ENCODE measurements at regions not wholly inside any gene's neighbourhood (a gene's known extent, or its start where the extent isn't known, plus 50 kb on each side); places are given as distances from the start of the nearest gene placed in this dataset.

DNA sequence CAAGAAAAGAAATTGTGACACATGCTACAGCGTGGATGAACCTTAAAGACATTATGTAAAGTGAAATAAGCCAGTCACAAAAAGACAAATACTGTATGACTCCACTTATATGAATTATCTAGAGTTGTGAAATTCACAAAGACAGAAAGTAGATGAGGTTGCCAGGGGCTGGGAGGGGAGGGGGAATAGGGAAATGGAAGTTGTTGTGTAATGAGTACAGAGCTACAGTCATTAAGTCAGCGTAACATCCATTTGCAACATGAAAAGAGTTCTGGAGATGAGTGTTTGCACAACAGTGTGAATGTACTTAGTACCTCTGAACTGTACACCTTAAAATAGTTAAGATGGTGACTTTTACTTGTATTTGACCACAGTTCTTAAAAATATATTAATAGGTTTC is 112.1 kb upstream of the CDK1 start:
- DNase-seq (peak in 1 of 3 donors; percentile 19), ATAC-seq (no peak)
- Histone ChIP-seq H3K27me3 (ENCODE audit: control insufficient read depth, insufficient read depth) (no peaks in the 10 kb centered on the region), H3K9me3 (ENCODE audit: control insufficient read depth, low read length) (no peaks in the 10 kb centered on the region), H3K4me1 (ENCODE audit: control insufficient read depth, insufficient read depth, low read length) (no peaks in the 10 kb centered on the region), H3K4me3 (ENCODE audit: low read length) (no peak overlapping the region), H3K27ac (ENCODE audit: low read length) (no peak overlapping the region)
- 77% methylated on average over 2 of the region's 2 CpGs for WGBS
- intact Hi-C loops (cut with DNase I), result no loop called here

DNA sequence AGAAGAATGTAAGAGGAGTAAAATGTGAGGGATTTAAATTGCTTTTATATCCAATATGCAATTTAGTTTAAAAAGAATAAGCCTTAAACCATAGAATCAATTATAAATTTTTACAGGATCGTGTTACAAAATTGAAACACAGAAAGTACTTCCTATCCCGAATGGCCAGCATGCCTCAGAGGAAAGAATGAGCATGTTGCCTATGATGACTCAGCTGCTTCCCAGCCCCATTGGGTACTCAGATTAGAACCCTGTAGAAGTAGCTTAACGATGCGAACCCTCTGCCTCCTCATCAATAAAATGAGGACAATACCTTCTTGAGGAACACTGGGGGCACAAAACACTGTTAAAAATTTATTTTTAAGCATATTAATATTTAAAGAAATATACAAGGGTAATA is 113.4 kb upstream of the CDK1 start:
- Histone ChIP-seq H3K4me3 (ENCODE audit: low read length) (no peak overlapping the region), H3K27me3 (ENCODE audit: control insufficient read depth, insufficient read depth) (no peaks in the 10 kb centered on the region), H3K9me3 (ENCODE audit: control insufficient read depth, low read length) (no peaks in the 10 kb centered on the region), H3K27ac (ENCODE audit: low read length) (no peak overlapping the region), H3K4me1 (ENCODE audit: control insufficient read depth, insufficient read depth, low read length) (no peaks in the 10 kb centered on the region)
- intact Hi-C loops (cut with DNase I), result no loop called here
- DNase-seq (no peak), ATAC-seq (no peak)
- WGBS, result 48% methylated on average over 4 of the region's 4 CpGs

DNA sequence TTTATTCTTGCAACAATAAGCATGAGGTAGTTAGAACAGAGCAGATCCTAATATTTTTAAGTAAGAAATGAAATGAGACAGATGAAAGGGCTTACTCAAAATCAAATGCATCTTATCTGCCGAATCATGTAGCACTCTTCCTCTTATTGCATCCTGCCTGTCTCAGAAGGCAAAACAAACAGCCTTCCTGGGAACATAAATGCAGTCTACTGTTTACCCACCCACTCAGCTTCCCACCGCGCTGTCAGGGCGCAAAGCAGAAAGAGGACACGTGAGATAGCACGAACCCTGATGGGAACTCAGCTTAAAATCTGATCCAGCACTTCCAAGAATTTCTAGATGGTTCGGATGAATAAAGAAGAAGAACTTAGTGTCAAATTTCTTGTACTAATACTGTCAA is 114.4 kb upstream of the CDK1 start:
- Histone ChIP-seq H3K9me3 (ENCODE audit: control insufficient read depth, low read length) (no peaks in the 10 kb centered on the region), H3K27ac (ENCODE audit: low read length) (no peak overlapping the region), H3K27me3 (ENCODE audit: control insufficient read depth, insufficient read depth) (no peaks in the 10 kb centered on the region), H3K4me3 (ENCODE audit: low read length) (no peak overlapping the region), H3K4me1 (ENCODE audit: control insufficient read depth, insufficient read depth, low read length) (no peaks in the 10 kb centered on the region)
- intact Hi-C loops (cut with DNase I), result no loop called here
- WGBS, result 51% methylated on average over 7 of the region's 7 CpGs
- DNase-seq, result no peak
- ATAC-seq, result no peak

DNA sequence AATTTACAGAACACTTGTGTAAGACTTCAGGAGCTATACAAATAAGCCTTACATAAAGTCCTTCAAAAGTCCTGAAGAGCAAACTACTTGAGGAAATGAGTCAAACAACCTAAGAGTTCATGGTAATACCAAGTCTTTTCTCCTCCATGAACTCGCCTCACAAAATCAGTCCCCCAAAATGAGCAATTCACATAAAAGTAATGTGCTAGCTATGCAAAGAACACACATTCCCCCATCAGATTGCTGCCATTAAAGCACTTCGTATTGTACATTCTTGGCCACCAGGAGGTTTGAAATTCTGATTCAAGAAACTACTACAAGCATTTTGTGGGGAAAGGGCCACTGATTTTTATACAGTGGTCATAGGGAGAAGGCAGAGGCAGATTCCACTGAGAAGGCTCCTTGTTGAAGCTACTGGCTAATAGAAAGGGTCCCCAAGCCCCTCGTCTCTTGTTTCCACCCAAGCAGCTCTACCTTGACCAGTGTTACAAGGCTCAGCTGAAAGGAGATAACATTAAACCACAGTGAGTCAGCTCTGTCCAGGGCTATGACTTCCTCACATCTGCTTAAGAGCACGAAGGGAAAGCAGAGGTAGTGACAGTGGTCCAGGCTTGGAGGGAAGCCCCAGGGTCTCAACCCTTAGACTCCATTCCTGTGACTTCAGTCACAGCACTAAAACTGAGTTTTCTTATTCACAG is 115.2 kb upstream of the CDK1 start:
- Histone ChIP-seq H3K4me3 (ENCODE audit: low read length) (no peak overlapping the region), H3K4me1 (ENCODE audit: control insufficient read depth, insufficient read depth, low read length) (no peaks in the 10 kb centered on the region), H3K27ac (ENCODE audit: low read length) (no peak overlapping the region), H3K9me3 (ENCODE audit: control insufficient read depth, low read length) (no peaks in the 10 kb centered on the region), H3K27me3 (ENCODE audit: control insufficient read depth, insufficient read depth) (no peaks in the 10 kb centered on the region)
- ATAC-seq (no peak), DNase-seq (no peak)
- intact Hi-C loops (cut with DNase I), result no loop called here
- 74% methylated on average over 4 of the region's 4 CpGs for WGBS

DNA sequence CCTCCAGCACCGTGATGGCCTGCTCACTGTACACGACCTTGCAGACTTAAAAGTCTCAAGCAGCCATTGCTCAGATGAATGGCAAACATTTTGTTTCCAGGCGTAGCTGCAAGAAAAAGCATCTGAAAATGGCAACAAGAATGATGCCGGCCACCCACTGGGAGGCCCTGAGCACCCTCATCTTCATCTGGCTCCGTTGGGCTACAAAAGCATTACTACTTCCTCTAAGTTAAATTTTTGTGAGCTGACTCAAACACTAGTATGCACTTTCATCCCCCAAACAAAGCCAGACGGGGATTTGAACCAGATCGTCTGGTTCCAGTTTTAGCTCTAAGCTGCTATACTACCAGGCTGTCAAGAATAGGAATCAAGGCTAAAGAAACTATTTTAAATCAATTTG is 116.6 kb upstream of the CDK1 start:
- intact Hi-C loops (cut with DNase I), result no loop called here
- Histone ChIP-seq H3K27ac (ENCODE audit: low read length) (no peak overlapping the region), H3K9me3 (ENCODE audit: control insufficient read depth, low read length) (no peaks in the 10 kb centered on the region), H3K4me3 (ENCODE audit: low read length) (no peak overlapping the region), H3K4me1 (ENCODE audit: control insufficient read depth, insufficient read depth, low read length) (no peaks in the 10 kb centered on the region), H3K27me3 (ENCODE audit: control insufficient read depth, insufficient read depth) (no peaks in the 10 kb centered on the region)
- WGBS, result 74% methylated on average over 7 of the region's 7 CpGs
- no peak for DNase-seq
- ATAC-seq, result no peak

DNA sequence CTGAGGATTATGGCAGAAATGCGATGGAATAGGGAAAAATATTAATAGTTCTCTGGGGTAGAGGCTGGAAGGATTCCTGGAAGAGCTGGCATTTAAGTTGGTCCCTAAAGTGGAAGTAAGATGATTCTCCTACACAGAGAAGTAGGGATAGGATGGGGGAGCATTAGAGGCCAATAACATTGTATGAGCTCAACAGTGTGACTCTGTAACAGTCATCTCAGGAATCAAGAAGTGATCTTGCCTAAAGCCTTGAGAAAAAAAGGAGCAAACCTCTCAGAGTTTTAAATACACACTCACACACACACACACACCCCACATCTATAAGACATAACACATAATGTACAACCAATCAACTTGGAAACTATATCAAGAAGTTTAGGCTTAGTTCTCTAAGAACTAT is 117.7 kb upstream of the CDK1 start:
- intact Hi-C loops (cut with DNase I), result no loop called here
- Histone ChIP-seq H3K27me3 (ENCODE audit: control insufficient read depth, insufficient read depth) (no peaks in the 10 kb centered on the region), H3K4me1 (ENCODE audit: control insufficient read depth, insufficient read depth, low read length) (no peaks in the 10 kb centered on the region), H3K9me3 (ENCODE audit: control insufficient read depth, low read length) (no peaks in the 10 kb centered on the region), H3K27ac (ENCODE audit: low read length) (no peak overlapping the region), H3K4me3 (ENCODE audit: low read length) (no peak overlapping the region)
- no peak for ATAC-seq
- no peak for DNase-seq
- WGBS, result 89% methylated on average over 1 of the region's 1 CpG

DNA sequence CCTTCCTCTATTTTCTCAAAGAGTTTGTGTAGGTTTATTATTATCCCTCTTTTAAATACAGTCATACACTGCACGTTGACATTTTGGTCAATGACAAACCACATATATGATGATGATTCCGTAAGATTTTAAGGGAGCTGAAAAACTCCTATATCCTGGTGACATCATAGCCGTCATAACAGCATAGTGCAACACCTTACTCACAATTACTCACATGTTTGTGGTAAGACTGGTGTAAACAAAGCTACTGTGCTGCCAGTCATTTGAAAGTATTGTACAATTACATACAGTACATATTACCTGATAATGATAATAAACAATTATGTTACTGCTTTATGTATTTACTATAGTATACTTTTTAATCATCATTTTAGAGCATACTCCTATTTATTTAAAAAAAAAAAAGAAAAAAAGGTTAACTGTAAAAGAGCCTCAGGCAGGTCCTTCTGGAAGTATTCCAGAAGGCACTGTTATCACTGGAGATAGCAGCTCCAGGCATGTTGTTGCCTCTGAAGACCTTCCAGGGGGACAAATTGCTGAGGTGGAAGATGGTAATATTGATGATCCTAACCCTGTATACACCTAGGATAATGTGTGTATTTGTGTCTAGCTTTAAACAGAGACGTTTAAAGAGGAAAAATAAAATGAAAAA is 123.3 kb upstream of the CDK1 start:
- H3K27me3 ChIP-seq (ENCODE audit: control insufficient read depth, insufficient read depth), result no peaks in the 10 kb centered on the region
- H3K9me3 ChIP-seq (ENCODE audit: control insufficient read depth, low read length), result no peaks in the 10 kb centered on the region
- no peak for DNase-seq
- no peak overlapping the region for H3K4me3 ChIP-seq (ENCODE audit: low read length)
- no peak for ATAC-seq
- no peaks in the 10 kb centered on the region for H3K4me1 ChIP-seq (ENCODE audit: control insufficient read depth, insufficient read depth, low read length)
- intact Hi-C loops (cut with DNase I), result no loop called here
- whole genome bisulfite sequencing, result 60% methylated on average over 4 of the region's 4 CpGs
- H3K27ac ChIP-seq (ENCODE audit: low read length), result no peak overlapping the region

DNA sequence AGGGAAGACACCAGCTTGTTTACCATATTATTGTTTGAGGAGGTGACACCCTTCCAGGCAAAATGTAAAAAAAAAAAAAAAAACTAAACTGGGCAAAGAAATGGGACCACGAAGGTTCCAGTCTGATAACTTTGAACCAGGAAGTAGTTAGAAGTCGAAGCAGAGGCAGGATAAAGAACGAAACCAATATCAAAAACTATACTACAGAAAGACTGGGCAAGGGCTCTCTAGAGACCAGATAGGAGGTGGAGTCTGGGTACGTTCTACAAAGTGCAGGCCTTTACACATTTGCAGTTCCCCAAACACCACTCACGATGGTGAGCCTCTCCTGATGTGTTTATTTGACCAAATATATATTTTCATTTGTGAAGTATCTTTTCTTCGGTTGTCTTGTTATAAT is 125.7 kb upstream of the CDK1 start:
- no peaks in the 10 kb centered on the region for H3K4me1 ChIP-seq (ENCODE audit: control insufficient read depth, insufficient read depth, low read length)
- no peak for DNase-seq
- intact Hi-C loops (cut with DNase I), result no loop called here

DNA sequence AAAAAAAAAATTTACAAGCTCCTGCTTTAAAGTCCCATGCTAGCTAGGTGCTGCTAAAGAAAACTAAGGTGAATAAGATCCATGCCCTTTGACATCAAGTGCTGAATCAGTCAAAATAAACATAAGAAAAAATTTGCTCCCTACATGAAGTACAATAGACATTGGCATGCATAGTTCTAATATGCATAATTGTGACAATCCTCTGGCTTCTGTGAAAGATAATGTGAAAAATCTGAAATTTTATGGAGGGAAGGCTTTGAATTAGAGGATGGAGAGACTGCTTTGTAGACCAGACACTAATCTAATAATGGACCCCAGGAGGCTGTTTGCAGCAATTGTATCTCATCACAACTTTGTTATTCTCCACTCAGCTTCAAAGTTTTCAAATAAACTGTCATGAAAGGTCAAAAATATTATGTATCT is 127.9 kb upstream of the CDK1 start:
- intact Hi-C loops (cut with DNase I), result no loop called here

More for the DNA sequence above, 125.7 kb upstream of the CDK1 start:
- Histone ChIP-seq H3K9me3 (ENCODE audit: control insufficient read depth, low read length) (no peaks in the 10 kb centered on the region), H3K27ac (ENCODE audit: low read length) (no peak overlapping the region), H3K4me3 (ENCODE audit: low read length) (no peak overlapping the region), H3K27me3 (ENCODE audit: control insufficient read depth, insufficient read depth) (no peaks in the 10 kb centered on the region)
- no peak for ATAC-seq
- WGBS, result 75% methylated on average over 6 of the region's 6 CpGs

DNA sequence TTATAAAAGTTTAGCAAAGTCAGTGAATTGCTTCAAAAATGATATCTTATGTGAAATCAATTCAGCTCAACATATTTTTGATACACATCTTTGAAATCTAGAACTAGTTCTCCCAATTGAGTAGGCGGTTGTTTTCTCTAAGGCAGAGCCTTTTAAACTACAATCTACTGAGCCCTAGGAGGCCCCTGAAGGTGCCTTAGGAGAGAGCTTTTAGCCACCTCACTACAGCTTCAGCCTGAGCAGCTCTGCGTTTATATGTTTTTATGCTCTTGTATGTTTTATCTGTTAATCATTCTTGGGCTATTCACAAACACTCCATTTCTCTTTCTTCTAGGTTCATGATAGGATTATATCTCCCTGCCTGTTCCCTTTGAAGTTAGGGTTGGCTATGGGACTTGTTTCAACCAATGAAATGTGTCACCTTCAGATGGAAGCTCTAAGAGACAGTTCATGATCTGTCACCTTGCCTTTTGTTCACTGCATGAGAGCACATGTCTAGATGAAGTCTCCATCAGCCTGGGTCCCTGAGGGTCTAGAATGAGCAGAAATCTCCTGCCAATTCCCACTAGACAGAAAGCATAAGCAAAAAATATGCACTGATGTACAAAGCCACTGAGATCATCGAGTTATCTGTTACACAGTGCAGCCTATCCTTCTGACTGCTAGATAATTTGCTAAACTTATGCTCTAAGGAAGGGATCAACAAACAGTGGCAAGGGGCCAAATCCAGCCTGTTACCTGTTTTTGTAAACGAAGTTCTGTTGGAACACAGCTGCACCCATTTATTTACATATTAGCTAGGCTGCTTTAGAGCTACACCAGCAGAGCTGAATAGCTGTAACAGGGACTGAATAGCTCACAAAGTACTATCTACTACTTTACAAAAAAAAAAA is 128.5 kb upstream of the CDK1 start:
- no peak for ATAC-seq
- WGBS, result 44% methylated on average over 4 of the region's 4 CpGs

More for the DNA sequence above, 127.9 kb upstream of the CDK1 start:
- Histone ChIP-seq H3K27me3 (ENCODE audit: control insufficient read depth, insufficient read depth) (no peaks in the 10 kb centered on the region), H3K4me1 (ENCODE audit: control insufficient read depth, insufficient read depth, low read length) (no peaks in the 10 kb centered on the region), H3K9me3 (ENCODE audit: control insufficient read depth, low read length) (no peaks in the 10 kb centered on the region), H3K4me3 (ENCODE audit: low read length) (no peak overlapping the region), H3K27ac (ENCODE audit: low read length) (no peak overlapping the region)
- DNase-seq (no peak), ATAC-seq (no peak)

DNA sequence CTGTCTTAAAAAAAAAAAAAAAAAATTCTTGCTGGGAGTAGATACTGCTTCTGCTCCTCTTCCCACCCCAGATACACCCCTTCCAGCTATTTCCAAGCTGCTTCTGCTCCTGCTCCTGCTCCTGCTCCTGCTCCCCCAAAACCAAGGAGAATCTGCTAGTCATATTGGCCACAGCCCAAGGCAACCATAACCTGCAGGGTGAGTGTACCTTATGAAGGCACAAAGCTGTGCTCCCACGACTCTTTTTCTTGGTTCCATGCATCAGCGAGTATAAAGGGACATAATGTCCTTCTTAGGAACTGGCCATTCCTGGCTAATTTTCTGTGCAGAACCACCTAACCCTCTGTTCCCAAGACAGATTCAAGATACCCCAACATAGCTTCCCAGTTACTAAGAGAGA is 129.5 kb upstream of the CDK1 start:
- DNase-seq (no peak), ATAC-seq (no peak)
- WGBS, result 82% methylated on average over 2 of the region's 2 CpGs
- H3K4me1 ChIP-seq (ENCODE audit: control insufficient read depth, insufficient read depth, low read length), result no peaks in the 10 kb centered on the region
- no peak overlapping the region for H3K4me3 ChIP-seq (ENCODE audit: low read length)
- intact Hi-C loops (cut with DNase I), result loop anchor here in 3 of 4 donors (5.0 to 10.0 kb wide), 4 partner anchors 201 to 544 kb away; no protein-coding TSS in a partner anchor
- no peak overlapping the region for H3K27ac ChIP-seq (ENCODE audit: low read length)
- H3K27me3 ChIP-seq (ENCODE audit: control insufficient read depth, insufficient read depth), result no peaks in the 10 kb centered on the region
- no peaks in the 10 kb centered on the region for H3K9me3 ChIP-seq (ENCODE audit: control insufficient read depth, low read length)

More for the DNA sequence above, 128.5 kb upstream of the CDK1 start:
- no peak overlapping the region for H3K27ac ChIP-seq (ENCODE audit: low read length)
- DNase-seq, result no peak
- no peaks in the 10 kb centered on the region for H3K27me3 ChIP-seq (ENCODE audit: control insufficient read depth, insufficient read depth)
- H3K9me3 ChIP-seq (ENCODE audit: control insufficient read depth, low read length), result no peaks in the 10 kb centered on the region
- H3K4me3 ChIP-seq (ENCODE audit: low read length), result no peak overlapping the region
- H3K4me1 ChIP-seq (ENCODE audit: control insufficient read depth, insufficient read depth, low read length), result no peaks in the 10 kb centered on the region
- intact Hi-C loops (cut with DNase I), result loop anchor here in 3 of 4 donors (5.0 to 10.0 kb wide), 4 partner anchors 202 to 545 kb away; no protein-coding TSS in a partner anchor
